OCI-LY1 (cell line): ENCODE measurements at regions not wholly inside any gene's neighbourhood (a gene's known extent, or its start where the extent isn't known, plus 50 kb on each side); places are given as distances from the start of the nearest gene placed in this dataset.

ENCODE experiments used
- CTCF ChIP-seq: fragments of 200-600 bp; sonication (generic), shearing (Covaris generic); IDR thresholded peaks from 2 replicates; pipeline ENCODE4 v1.5.1; 2017; ENCODE audit warnings: mild to moderate bottlenecking, antibody characterized with exemption, low read length, moderate library complexity, mixed read lengths
- EZH2 ChIP-seq: fragments of 200-600 bp; sonication (generic), shearing (Covaris generic); IDR thresholded peaks from 2 replicates; pipeline ENCODE4 v1.8.0; 2017; ENCODE audit warnings: borderline replicate concordance, mixed run types, mild to moderate bottlenecking, antibody characterized with exemption, low read length, moderate library complexity, mixed read lengths

DNA sequence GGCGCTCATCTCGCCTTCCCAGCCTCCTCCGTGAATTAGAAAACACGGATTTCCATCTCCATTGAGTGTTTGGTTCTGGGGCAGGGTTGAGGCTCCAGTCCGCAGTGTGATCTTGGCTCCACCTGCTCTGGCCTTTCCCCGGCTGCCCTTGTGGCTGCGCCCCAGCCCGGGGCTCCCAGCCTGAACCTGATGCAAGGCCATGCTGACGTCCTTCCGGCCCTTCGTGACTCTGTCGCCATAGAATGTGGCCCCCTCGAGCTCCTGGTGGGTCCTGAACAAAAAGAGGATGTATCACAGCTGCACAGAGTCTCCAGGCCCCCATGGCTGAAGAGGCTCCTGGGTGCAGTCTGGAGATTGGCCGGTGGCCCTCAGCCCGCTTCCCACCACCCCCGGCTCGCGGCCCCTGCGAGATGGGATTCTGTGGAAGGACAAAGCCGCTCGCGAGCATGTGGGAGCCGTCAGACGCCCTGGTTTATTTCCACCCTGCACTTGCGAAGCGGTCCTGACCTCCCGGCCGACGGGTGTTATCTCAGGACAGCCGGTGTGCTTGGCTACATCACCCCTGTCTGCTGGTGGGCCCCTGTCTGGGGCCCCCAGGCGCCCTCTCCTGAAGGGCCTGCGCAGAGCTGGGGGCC lies 1214.0 kb downstream of the BRD1 start:
- TF ChIP-seq CTCF (no peak), EZH2 (no peak)
